GM23248 (cell line): ENCODE measurements at regions not wholly inside any gene's neighbourhood (a gene's known extent, or its start where the extent isn't known, plus 50 kb on each side); places are given as distances from the start of the nearest gene placed in this dataset.

ENCODE experiments used
- DNase-seq: peaks from one replicate; pipeline ENCODE4 v3.0.0-alpha.2; 2015
- H2AFZ ChIP-seq: fragments of 200-600 bp; sonication (generic); 2 replicates; pipeline ENCODE4 v1.6.1; 2016; ENCODE audit warnings: antibody characterized with exemption
- H3F3A ChIP-seq: fragments of 200-600 bp; sonication (generic); 2 replicates; pipeline ENCODE4 v1.6.1; 2016; ENCODE audit warnings: mild to moderate bottlenecking, antibody characterized with exemption, mixed run types; ENCODE audit not compliant: insufficient read depth
- H3K27ac ChIP-seq: fragments of 200-600 bp; sonication (generic); 2 replicates; pipeline ENCODE4 v1.5.1; 2016; ENCODE audit warnings: mild to moderate bottlenecking
- H3K27me3 ChIP-seq: fragments of 200-600 bp; sonication (generic); replicated peaks from 2 replicates; pipeline ENCODE4 v1.6.1; 2016; ENCODE audit warnings: mild to moderate bottlenecking; ENCODE audit not compliant: insufficient read depth
- H3K36me3 ChIP-seq: fragments of 200-600 bp; sonication (generic); 2 replicates; pipeline ENCODE4 v1.6.1; 2016; ENCODE audit warnings: low read depth, mild to moderate bottlenecking
- H3K4me1 ChIP-seq: fragments of 200-600 bp; sonication (generic); 2 replicates; pipeline ENCODE4 v1.6.1; 2016; ENCODE audit warnings: mild to moderate bottlenecking; ENCODE audit not compliant: insufficient read depth
- H3K4me2 ChIP-seq: fragments of 200-600 bp; sonication (generic); one replicate; pipeline ENCODE4 v1.6.1; 2016; ENCODE audit warnings: mild to moderate bottlenecking; ENCODE audit not compliant: unreplicated experiment
- H3K4me3 ChIP-seq: fragments of 200-600 bp; sonication (generic); 2 replicates; pipeline ENCODE4 v1.5.1; 2016; ENCODE audit warnings: mild to moderate bottlenecking
- H3K79me2 ChIP-seq: fragments of 200-600 bp; sonication (generic); 2 replicates; pipeline ENCODE4 v1.6.1; 2016; ENCODE audit warnings: mild to moderate bottlenecking; ENCODE audit not compliant: insufficient read depth
- H3K9ac ChIP-seq: fragments of 200-600 bp; sonication (generic); 2 replicates; pipeline ENCODE4 v1.6.1; 2016; ENCODE audit warnings: mild to moderate bottlenecking
- H3K9me2 ChIP-seq: fragments of 200-600 bp; sonication (generic); 2 replicates; pipeline ENCODE4 v1.6.1; 2016; ENCODE audit warnings: mixed run types, mild to moderate bottlenecking, moderate library complexity; ENCODE audit not compliant: insufficient read depth
- H3K9me3 ChIP-seq: fragments of 200-600 bp; sonication (generic); one replicate; pipeline ENCODE4 v1.6.1; 2017; ENCODE audit warnings: low read depth
- H4K20me1 ChIP-seq: fragments of 200-600 bp; sonication (generic); 2 replicates; pipeline ENCODE4 v1.6.0; 2016; ENCODE audit not compliant: insufficient read depth
- EZH2 ChIP-seq: fragments of 200-600 bp; sonication (generic); IDR thresholded peaks from 2 replicates; pipeline ENCODE4 v1.6.1; 2018; ENCODE audit warnings: antibody characterized with exemption, mild to moderate bottlenecking; ENCODE audit not compliant: insufficient read depth, poor library complexity, severe bottlenecking
- EZH2phosphoT487 ChIP-seq: fragments of 200-600 bp; sonication (generic); IDR thresholded peaks from 2 replicates; pipeline ENCODE4 v1.6.1; 2018; ENCODE audit warnings: antibody characterized with exemption, moderate library complexity, mild to moderate bottlenecking, low read depth; ENCODE audit not compliant: insufficient read depth
- WGBS, 2 experiments: methylation state at CpG; one replicate each; pipeline ENCODE4 v1.1.6; 2015 to 2017; ENCODE audit warnings: low lambda C conversion rate in 2 of 2, low coverage in 1 of 2; ENCODE audit errors: missing lambda C conversion rate in 2 of 2; 5-methylcytosine and 5-hydroxymethylcytosine counted together
- in situ Hi-C: fragments of 300-500 bp; cut with MboI; formaldehyde crosslinking; loops from 2 replicates; pipeline ENCODE4 v1.15.0; 2020

DNA sequence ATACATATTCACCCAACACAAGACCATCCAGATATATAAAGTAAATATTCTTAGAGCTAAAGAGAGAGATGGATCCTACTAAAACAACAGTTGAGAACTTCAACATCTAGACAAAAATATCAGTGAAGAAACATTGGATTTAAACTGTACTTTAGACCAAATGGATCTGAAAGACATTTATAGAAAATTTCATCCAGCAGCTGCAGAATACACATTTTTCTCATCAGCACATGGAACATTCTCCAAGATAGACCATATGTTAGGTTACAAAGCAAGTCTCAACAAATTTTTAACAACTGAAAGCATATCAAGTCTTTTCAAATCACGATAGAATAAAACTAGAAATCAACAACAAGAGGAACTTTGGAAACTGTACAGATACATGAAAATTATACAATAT is 369.0 kb upstream of the CCDC54 start:
- no peak overlapping the region for H3K4me3 ChIP-seq
- H4K20me1 ChIP-seq, result no peaks in the 10 kb centered on the region
- H3K36me3 ChIP-seq, result no peaks in the 10 kb centered on the region
- no peak for TF ChIP-seq EZH2
- no peak for TF ChIP-seq EZH2phosphoT487
- WGBS, 2 experiments, result 23 to 29% methylated on average over 1 of the region's 1 CpG
- no peak overlapping the region for H3K9ac ChIP-seq
- no peak for DNase-seq
- H3F3A ChIP-seq, result no peaks in the 10 kb centered on the region
- no peak overlapping the region for H3K27ac ChIP-seq
- H3K9me3 ChIP-seq, result no peaks in the 10 kb centered on the region
- H3K9me2 ChIP-seq, result no peaks in the 10 kb centered on the region
- no peaks in the 10 kb centered on the region for H3K4me1 ChIP-seq
- H3K79me2 ChIP-seq, result no peaks in the 10 kb centered on the region
- no peak overlapping the region for H2AFZ ChIP-seq
- H3K27me3 ChIP-seq, result no peaks in the 10 kb centered on the region
- in situ Hi-C loops, result no loop called here
- H3K4me2 ChIP-seq, result no peak overlapping the region

GRCh38 chr3:107013641-107014040 is 363.6 kb upstream of the CCDC54 start:
- H3K9ac ChIP-seq, result no peak overlapping the region
- 27 to 33% methylated on average over 1 of the region's 1 CpG for WGBS, 2 experiments
- no peaks in the 10 kb centered on the region for H3K9me2 ChIP-seq
- no peak for DNase-seq
- no peaks in the 10 kb centered on the region for H3K27me3 ChIP-seq
- H2AFZ ChIP-seq, result no peak overlapping the region
- no peaks in the 10 kb centered on the region for H3K4me1 ChIP-seq
- in situ Hi-C loops, result no loop called here
- H3K79me2 ChIP-seq, result no peaks in the 10 kb centered on the region
- H3K9me3 ChIP-seq, result no peaks in the 10 kb centered on the region
- no peaks in the 10 kb centered on the region for H3F3A ChIP-seq
- no peak overlapping the region for H3K27ac ChIP-seq
- H3K4me2 ChIP-seq, result no peak overlapping the region
- TF ChIP-seq EZH2phosphoT487, result no peak
- TF ChIP-seq EZH2, result no peak
- H3K36me3 ChIP-seq, result no peaks in the 10 kb centered on the region
- no peak overlapping the region for H3K4me3 ChIP-seq
- no peaks in the 10 kb centered on the region for H4K20me1 ChIP-seq

DNA sequence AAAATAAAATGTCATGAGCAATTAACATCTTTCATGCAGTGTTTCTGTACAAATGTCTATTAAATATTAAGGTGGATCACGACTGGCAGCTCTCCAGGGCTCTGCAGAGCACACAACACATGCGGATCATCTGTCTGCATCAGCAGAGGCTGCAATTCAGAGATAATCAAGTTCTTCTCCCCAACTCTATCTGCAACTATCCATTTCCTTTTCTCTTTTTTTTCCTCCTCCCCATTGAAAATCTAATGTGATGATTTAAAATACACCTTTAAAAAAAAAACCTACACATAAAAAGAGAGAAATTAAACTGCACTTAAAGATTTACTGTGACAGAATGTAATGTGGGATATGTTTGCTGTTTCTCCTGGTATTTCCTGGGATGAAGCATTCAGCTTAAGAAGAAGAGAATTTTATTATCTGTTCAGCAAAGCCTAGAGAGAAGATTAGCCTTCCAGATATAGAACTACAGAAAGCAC is 352.6 kb upstream of the CCDC54 start:
- H3K27me3 ChIP-seq, result no peaks in the 10 kb centered on the region
- no peaks in the 10 kb centered on the region for H4K20me1 ChIP-seq
- peak; percentile 43 for DNase-seq
- in situ Hi-C loops, result no loop called here
- no peaks in the 10 kb centered on the region for H3K36me3 ChIP-seq
- H3K4me2 ChIP-seq, result peak overlapping the region; percentile 49
- no peaks in the 10 kb centered on the region for H3K9me2 ChIP-seq
- no peaks in the 10 kb centered on the region for H3K79me2 ChIP-seq
- H3K4me1 ChIP-seq, result peaks cover 17% of the 10 kb centered on the region; the same call in 1 of the 2 replicates
- H3K27ac ChIP-seq, result no peak overlapping the region
- no peaks in the 10 kb centered on the region for H3K9me3 ChIP-seq
- H3K9ac ChIP-seq, result no peak overlapping the region
- peak overlapping the region; percentile 63 for H2AFZ ChIP-seq
- TF ChIP-seq EZH2 (no peak), EZH2phosphoT487 (no peak)
- H3K4me3 ChIP-seq, result peak overlapping the region; percentile 20; the same call in 1 of the 2 replicates
- 0 out of 2 replicates have a peak, but pooled peaks cover 6% of the 10 kb centered on the region for H3F3A ChIP-seq
- WGBS, 2 experiments, result 5 to 16% methylated on average over 2 of the region's 2 CpGs

GRCh38 chr3:107025961-107026360 is 351.3 kb upstream of the CCDC54 start:
- Histone ChIP-seq H3K4me2 (no peak overlapping the region), H3K9me3 (no peaks in the 10 kb centered on the region), H3K4me1 (peaks cover 17% of the 10 kb centered on the region; the same call in 1 of the 2 replicates), H2AFZ (no peak overlapping the region), H4K20me1 (no peaks in the 10 kb centered on the region), H3K9ac (no peak overlapping the region), H3F3A (0 out of 2 replicates have a peak, but pooled peaks cover 6% of the 10 kb centered on the region), H3K36me3 (no peaks in the 10 kb centered on the region), H3K4me3 (no peak overlapping the region), H3K27me3 (no peaks in the 10 kb centered on the region), H3K79me2 (no peaks in the 10 kb centered on the region), H3K27ac (no peak overlapping the region), H3K9me2 (no peaks in the 10 kb centered on the region)
- TF ChIP-seq EZH2phosphoT487 (no peak), EZH2 (no peak)
- WGBS, 2 experiments, result 50 to 52% methylated on average over 3 of the region's 3 CpGs
- in situ Hi-C loops, result no loop called here
- DNase-seq, result no peak

GRCh38 chr3:107028086-107028485 is 349.2 kb upstream of the CCDC54 start:
- Histone ChIP-seq H2AFZ (no peak overlapping the region), H3K4me2 (no peak overlapping the region), H4K20me1 (no peaks in the 10 kb centered on the region), H3K27me3 (no peaks in the 10 kb centered on the region), H3K9ac (no peak overlapping the region), H3K9me3 (no peaks in the 10 kb centered on the region), H3K4me1 (peaks cover 17% of the 10 kb centered on the region; the same call in 1 of the 2 replicates), H3K27ac (no peak overlapping the region), H3K79me2 (no peaks in the 10 kb centered on the region), H3F3A (0 out of 2 replicates have a peak, but pooled peaks cover 6% of the 10 kb centered on the region), H3K36me3 (no peaks in the 10 kb centered on the region), H3K4me3 (no peak overlapping the region), H3K9me2 (no peaks in the 10 kb centered on the region)
- no peak for DNase-seq
- TF ChIP-seq EZH2phosphoT487, result no peak
- TF ChIP-seq EZH2, result no peak
- 47 to 52% methylated on average over 1 of the region's 1 CpG for whole genome bisulfite sequencing, 2 experiments
- in situ Hi-C loops, result no loop called here
